Posterior vena cava (tissue), 2 donors: ENCODE measurements at regions not wholly inside any gene's neighbourhood (a gene's known extent, or its start where the extent isn't known, plus 50 kb on each side); places are given as distances from the start of the nearest gene placed in this dataset.
A peak's percentile ranks its signal among the peaks of the same experiment; 100 is the strongest.

Experiments used
- DNase-seq: peaks from one replicate; pipeline ENCODE4 v3.0.0-alpha.2; 2020; ENCODE audit warnings: low spot score
- intact Hi-C, 2 donors: fragments of 100-400 bp; cut with DNase I; formaldehyde crosslinking; loops; one replicate each; pipeline versions ENCODE4 v1.14.1 to v1.14.2; 2022 to 2023
- donor health status: DM: yes; HTN: yes; CAD: no.
- donor health status: DM: yes; HTN: yes; CAD: no.

GRCh38 chr1:103854279-103854678 is 104.6 kb downstream of the AMY1C start:
- intact Hi-C loops: no loop called here
- no peak for DNase-seq

- intact Hi-C loops: no loop called here
- no peak for DNase-seq
Observed at GRCh38 chr1:103859721-103860120, 110.0 kb downstream of the AMY1C start.

- intact Hi-C loops: no loop called here
- no peak for DNase-seq
Observed at GRCh38 chr1:103898576-103899345, 149.1 kb downstream of the AMY1C start.

- intact Hi-C loops: no loop called here
- no peak for DNase-seq
Observed at GRCh38 chr1:103900005-103900404, 150.3 kb downstream of the AMY1C start.

GRCh38 chr1:103901072-103901471 is 151.4 kb downstream of the AMY1C start:
- intact Hi-C loops: no loop called here
- no peak for DNase-seq

- intact Hi-C loops: no loop called here
- no peak for DNase-seq
Observed at GRCh38 chr1:103905363-103905762, 155.7 kb downstream of the AMY1C start.

- DNase-seq: no peak
- intact Hi-C loops: no loop called here
Observed at GRCh38 chr1:103911450-103911849, 161.8 kb downstream of the AMY1C start.

GRCh38 chr1:103917795-103918194 is 168.1 kb downstream of the AMY1C start:
- DNase-seq: no peak
- intact Hi-C loops: no loop called here

GRCh38 chr1:103931891-103932290 is 182.2 kb downstream of the AMY1C start:
- intact Hi-C loops: no loop called here
- DNase-seq: no peak

GRCh38 chr1:103937763-103938357 is 188.2 kb downstream of the AMY1C start:
- intact Hi-C loops: no loop called here
- no peak for DNase-seq

GRCh38 chr1:103941086-103941485 is 191.4 kb downstream of the AMY1C start:
- DNase-seq: no peak
- intact Hi-C loops: no loop called here

GRCh38 chr1:103942029-103942428 is 192.3 kb downstream of the AMY1C start:
- intact Hi-C loops: no loop called here
- DNase-seq: no peak

GRCh38 chr1:103945774-103946173 is 196.1 kb downstream of the AMY1C start:
- DNase-seq: no peak
- intact Hi-C loops: no loop called here

- intact Hi-C loops: no loop called here
- no peak for DNase-seq
Observed at GRCh38 chr1:103948526-103948925, 198.8 kb downstream of the AMY1C start.

GRCh38 chr1:103949779-103950178 is 200.1 kb downstream of the AMY1C start:
- DNase-seq: no peak
- intact Hi-C loops: no loop called here

GRCh38 chr1:103953386-103953785 is 203.7 kb downstream of the AMY1C start:
- DNase-seq: no peak
- intact Hi-C loops: no loop called here

- intact Hi-C loops: no loop called here
- no peak for DNase-seq
Observed at GRCh38 chr1:103958699-103959098, 209.0 kb downstream of the AMY1C start.

- no peak for DNase-seq
- intact Hi-C loops: no loop called here
Observed at GRCh38 chr1:103959565-103959964, 209.9 kb downstream of the AMY1C start.

- intact Hi-C loops: no loop called here
- DNase-seq: no peak
Observed at GRCh38 chr1:103960045-103960444, 210.3 kb downstream of the AMY1C start.

GRCh38 chr1:103960710-103961109 is 211.0 kb downstream of the AMY1C start:
- intact Hi-C loops: no loop called here

GRCh38 chr1:103986792-103987191 is 237.1 kb downstream of the AMY1C start:
- DNase-seq: no peak
- intact Hi-C loops: no loop called here

More at GRCh38 chr1:103960710-103961109, 211.0 kb downstream of the AMY1C start:
- DNase-seq: peak; percentile 61
